ENCODE measurements at regions not wholly inside any gene's neighbourhood (a gene's known extent, or its start where the extent isn't known, plus 50 kb on each side); places are given as distances from the start of the nearest gene placed in this dataset.
"Not testable (repeated sequence)": the region's sequence is repeated elsewhere in the genome, so short reads cannot be mapped to it uniquely, and the experiment has no call there.

DNA sequence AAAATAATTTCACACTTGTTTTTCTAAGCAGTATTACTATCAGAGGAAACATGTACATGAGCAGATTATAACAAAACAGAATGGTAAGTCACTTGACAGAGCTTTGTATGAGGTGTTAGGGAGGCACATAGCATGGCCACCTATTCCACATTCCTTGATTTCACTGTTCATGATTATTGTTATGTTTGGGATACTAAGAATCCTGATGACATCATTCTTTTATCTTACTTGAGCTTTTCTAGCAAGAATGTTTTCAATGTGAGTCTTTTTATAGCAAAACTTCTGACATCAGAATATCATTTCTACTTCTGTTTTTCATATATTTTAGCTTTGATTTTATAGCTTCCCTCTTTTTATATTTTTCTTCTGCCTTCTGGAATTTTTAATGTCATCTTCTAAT lies 208.2 kb downstream of the DMRTA1 start:
- DNase-seq: no peak

DNA sequence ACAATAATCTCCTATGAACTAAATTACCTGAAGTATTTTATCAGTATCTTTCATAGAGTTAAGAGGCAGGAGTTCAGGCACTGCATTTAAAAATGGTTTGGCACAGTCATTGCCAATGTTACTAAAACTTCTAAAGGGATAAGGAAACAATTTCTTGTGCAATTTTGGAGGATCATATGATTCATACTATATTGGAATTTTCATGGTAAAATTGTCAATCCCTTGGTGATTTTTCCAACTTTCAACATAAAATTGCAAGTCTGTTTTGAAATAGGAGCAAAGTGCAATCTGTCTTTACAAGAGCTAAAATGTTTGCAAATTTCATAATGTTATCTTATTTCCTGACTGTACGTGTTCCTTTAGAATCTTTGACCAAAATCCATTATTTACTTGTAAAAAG lies 211.1 kb downstream of the DMRTA1 start:
- no peak for DNase-seq

DNA sequence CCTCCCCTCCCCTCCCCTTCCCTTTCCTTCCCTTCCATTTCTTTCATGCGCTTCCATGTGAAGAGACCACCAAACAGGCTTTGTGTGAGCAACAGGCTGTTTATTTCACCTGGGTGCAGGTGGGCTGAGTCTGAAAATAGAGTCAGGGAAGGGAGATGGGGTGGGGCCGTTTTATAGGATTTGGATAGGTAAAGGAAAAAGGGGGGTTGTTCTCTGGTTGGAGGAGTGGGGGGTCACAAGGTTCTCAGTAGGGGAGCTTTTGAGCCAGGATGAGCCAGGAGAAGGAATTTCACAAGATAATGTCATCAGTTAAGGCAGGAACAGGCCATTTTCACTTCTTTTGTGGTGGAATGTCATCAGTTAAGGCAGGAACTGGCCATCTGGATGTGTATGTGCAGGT lies 211.9 kb downstream of the DMRTA1 start:
- not testable (repeated sequence) for DNase-seq

DNA sequence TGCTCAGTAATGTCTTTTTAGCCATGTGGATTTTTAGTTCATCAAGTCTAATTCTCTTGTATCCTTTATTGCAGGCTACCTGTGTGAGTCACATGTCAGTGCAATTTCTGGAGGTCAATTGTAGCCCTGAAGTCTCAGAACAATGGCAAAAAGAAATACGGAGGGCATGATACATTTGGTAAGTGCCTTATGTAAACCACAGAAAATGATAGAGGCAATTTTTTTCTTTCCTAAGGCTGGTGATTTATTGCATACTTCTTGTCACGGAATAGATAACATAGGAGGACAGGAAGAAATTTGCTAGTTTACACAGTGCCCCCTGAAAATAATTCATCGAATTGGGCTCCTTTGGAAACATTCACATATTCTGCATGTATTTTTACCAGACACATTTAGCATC lies 235.9 kb downstream of the DMRTA1 start:
- no peak for DNase-seq

DNA sequence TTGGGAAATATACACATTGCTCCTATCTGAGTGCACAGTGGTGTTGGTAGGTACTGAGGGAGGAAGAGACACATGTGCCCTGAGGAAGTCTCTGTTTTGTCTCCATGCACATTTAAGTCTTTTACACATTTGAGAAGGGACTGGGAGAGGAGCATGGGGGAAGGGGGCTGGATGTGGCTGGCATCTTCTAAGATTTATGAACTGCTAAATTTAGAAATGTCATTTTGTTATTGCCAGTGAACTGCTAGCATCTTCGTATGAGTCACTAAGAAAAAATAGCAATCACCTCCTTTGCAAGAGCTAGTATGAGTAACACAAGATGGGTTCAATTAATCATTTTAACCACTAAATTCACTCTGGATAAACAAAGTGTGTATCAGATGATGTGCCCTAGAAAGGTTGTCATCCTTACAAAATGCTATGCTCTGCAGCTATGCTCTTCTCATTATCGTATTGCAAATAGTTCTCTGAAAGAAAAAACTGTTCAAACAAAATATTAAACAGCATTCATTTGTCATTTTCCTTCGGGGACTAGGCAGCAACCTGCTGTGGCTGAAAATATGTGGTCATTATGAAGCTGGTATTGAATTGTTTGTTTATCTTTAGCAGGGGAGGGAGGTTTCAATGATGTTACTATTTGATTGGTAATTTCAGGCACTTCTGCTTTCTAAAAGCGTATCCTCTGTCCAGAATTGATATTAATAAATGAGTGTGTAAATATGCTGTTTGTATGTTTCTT lies 236.5 kb downstream of the DMRTA1 start:
- no peak for DNase-seq

DNA sequence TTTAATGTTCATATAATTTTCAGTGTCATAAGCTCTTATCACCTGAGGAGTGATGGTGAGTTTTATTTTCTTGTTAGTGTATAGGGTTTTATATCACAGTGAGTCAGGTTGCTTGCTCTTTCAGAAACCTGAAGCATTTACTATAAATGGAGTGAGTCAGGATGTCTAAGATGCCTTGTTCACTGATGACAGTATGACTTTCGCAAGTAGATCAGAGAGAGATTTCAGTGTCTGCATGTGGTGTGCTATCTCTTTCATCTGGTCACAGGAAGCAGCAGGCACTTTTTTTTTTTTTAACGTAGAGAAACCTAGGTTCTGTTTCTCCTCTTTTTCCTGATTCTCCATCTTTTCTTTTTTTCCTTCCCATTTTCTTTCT lies 237.1 kb downstream of the DMRTA1 start:
- DNase-seq: no peak

DNA sequence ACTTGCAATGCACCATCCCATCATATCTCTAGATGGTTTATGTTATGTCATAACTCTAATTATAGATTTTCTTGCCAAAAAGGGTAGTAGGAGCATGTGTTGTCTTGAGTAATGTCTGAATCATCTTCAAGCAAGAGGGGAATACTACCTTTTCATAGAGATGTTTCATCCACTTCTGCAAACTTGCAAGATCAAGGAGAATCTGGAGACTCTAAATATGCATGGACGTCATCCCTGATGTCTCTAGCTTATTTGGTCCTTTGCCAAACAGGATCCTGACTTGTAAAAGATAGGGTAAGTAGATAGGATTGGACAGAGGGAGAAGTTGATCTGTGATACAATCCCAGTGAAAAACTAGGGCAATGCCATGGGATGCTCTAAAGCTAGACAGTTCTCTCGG lies 246.5 kb downstream of the DMRTA1 start:
- DNase-seq: no peak

DNA sequence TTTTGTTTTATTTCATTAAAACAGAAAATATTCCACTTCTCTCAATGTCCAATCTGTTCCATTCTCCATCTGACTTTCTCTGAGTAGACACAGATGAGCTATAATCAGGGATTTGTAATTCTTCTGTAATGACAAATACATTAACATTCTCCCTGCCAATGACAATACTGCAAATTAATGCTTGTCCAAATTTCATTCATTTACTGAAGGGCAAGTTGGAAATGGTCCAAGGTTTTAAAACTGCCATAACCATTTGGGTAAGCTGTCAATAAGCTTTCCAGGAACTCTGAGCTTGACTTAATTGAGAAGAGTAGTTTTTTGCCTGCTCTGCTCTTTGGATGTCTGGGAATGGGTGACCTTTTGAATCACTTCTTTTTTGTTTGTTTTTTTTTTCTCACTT lies 253.5 kb downstream of the DMRTA1 start:
- DNase-seq: no peak

DNA sequence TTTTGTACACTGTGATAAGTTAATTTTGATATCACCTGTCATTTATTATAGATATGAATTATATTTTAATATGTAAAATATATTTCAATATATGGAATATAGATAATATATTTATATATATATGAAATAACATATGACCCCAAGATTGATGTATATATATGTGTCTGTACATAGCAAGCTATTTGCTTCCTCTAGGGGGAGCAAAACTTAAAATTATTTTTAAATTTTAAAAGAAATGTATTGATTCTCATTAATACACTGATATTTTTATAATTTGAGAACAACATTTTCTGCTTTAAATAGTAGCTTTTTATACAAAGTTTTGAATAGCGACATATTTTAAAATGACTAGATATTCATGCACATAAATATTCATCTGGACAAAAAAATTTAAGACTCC lies 272.0 kb downstream of the DMRTA1 start:
- no peak for DNase-seq

DNA sequence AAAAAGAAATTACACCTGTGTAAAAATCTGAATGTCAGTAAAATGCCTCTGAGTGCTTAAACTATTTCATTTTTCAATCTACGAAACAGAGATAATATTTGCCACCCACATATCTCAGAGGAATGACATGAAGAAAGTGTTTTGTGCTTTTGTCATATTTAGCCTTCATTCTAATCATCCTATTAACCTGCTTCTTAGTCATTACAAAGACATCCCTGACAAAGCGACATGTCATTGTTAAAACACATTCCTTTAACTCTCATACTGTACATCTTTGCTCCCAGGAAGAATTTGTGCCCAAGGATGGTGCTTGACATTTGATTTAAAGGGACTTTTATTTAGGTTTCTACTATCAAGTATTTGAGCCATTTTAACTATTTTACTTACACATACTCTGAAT lies 275.9 kb downstream of the DMRTA1 start:
- no peak for DNase-seq

DNA sequence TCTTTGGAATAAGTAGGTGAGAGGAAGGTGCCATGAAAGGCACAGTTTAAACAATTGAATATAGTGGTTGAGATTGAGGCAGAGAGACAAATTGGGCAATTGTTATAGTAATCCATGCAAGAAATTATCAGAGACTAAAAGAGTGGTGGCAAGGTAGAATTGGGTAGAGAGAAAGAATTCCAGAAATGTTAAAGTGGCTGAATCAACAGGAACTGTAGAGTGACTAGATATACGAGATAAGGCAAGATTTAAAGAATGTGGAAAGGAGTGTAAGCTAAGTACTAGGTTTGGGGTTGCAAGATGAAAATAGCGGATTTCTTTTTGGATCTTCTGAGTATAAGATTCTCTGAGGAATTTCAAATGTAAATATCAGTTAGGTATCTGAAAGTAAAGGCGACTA lies 285.2 kb downstream of the DMRTA1 start:
- DNase-seq: no peak

DNA sequence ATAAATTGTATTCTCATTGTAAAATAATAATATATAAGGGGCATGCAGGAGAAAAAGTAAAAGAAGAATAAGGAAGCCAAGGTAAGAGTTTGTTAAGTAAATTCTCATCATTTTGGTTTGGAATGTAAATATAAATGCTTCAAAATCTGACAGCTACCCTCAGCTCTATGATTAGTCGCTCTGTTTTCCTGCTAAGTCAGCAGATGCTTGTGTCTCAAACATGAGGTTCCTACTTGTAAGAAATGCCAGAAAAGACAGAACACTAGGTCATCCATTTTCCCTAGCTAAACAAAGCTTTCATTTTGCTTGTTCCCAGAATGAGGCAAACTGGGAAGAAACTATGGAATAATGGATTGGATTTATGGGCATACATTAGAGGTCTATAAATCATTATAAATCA lies 293.1 kb downstream of the DMRTA1 start:
- no peak for DNase-seq

DNA sequence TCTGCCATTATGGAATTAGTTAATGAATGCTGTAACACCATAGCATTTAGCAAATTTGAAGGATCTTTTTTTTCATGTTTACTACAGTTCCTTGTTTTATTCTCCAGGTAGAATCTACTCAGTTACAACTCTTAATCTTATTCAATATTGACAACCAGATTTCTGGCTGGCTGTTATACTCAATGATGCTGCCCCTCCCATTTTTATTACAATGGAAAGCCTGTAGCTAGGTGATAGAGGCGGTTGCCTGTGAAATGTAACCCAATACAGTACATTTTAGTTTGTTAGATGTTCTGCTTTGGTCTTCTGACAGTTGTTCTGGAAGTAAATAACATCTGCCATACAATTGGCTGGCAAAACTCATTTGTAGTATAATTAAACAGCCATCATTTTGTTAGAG lies 294.2 kb downstream of the DMRTA1 start:
- no peak for DNase-seq

DNA sequence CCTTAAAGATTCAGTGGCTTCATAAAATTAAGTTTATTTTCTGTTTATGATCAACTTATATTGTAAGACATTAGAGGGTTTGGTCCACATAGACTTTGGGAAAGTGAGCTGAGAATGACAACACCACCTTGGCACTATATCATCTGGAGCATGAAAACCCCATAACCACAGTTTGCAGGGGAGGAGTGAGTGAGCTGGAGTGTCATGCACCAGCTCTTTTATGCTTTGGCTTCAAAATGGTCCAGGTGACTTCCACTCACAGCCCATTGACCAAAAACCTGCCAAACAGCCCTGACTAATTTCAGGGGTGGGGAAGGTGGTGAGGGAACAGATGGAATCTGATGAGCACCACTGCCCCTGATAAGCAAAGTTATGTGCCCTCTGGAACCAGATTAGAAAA lies 295.8 kb downstream of the DMRTA1 start:
- DNase-seq: no peak

DNA sequence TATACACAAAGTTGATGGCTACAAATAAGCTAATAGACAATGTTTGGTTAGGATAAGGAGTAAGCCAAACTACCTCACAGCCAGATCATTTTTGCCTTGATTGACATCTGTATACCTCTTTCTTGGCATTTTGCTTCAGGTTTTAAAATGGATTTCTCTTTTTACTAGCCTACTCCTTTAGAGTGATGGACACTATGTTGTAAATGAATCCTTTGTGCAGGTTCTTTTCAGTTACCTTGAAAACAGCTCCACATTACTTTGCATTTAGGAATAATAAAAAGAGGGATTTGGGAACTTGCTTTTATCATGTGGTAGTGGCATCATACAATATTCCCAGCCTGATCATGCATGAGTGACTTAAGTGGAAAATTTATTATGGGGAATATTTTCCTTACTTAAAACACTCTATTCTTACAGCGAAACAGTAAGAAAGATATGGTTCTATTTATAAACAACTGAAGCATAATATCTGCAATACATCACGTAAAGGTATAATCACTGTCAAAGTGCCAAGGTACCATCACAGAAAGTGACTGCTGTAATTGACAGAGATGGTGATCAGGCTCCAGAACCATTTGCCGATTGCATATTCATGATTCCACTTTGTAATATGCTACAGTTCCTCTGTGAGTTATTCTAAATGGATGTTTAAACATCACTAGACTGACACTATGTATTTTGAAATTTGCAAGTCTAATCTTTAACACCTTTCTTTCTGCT lies 327.0 kb downstream of the DMRTA1 start:
- no peak for DNase-seq

DNA sequence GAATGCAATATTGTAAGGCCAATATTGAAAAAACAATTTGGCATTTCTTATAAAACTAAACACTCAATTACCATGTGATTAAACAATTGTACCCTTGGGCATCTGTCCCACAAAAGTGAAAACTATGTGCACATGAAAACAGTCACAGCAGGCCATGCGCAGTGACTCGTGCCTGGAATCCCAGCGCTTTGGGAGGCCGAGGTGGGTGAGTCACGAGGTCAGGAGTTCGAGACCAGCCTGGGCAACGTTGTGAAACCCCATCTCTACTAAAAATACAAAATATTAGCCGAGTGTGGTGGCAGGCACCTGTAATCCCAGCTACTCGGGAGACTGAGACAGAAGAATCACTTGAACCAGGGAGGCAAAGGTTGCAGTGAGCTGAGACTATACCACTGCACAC lies 343.7 kb downstream of the DMRTA1 start:
- no peak for DNase-seq

DNA sequence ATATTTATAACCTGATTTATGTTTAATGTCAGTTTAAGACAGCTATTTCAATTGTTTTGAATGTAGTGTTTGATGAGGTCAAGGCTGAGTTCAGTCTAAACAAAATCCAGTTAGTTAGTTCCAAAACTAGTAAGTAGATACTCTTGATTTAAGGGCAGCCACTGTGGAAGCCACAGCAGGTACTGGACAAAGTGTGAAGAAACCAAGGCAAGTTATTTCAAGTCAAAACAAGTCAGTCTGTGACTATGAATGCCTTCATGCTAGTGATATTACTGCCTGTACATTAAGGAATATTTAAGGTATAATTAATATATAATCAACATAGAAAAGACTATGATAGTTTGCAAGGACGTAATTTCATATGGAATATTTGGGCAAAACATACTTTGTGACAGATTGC lies 362.3 kb downstream of the DMRTA1 start:
- DNase-seq: no peak

DNA sequence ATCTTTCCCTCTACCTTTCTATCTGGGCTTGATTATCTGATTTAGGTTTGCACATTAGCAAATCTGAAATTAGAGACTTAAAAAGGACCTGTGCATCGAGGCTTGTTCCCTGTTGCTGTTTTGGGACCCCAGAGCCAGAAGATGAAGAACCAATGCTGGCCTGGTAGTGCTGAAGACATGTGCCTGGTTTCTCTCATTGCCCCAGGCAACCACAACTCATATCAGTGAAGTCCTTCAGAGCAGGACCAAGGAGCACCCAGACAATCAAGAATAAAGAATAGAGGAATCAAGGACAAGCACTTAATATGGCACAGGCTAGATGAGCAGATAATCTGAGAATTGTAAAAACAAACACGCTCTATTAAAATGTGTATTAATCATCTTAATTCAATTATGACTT lies 362.7 kb downstream of the DMRTA1 start:
- no peak for DNase-seq

DNA sequence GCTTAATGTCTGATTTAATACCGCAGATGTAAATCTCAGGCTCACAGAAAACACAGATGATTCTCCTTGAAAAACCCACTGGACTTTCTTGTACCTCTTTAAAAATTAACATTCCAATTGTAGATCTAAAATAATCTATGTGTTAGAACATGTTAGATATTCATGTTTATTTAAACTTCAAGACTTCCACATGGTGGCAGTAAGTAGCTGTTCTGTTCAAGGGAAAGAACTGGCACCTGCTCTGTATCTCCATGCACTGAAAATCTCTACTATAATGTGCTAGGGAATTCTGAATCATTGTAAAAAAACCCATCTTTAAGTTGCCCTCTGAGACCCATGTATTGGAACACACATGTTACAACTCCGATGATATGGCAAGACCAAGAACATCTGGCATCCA lies 366.9 kb downstream of the DMRTA1 start:
- DNase-seq: no peak

DNA sequence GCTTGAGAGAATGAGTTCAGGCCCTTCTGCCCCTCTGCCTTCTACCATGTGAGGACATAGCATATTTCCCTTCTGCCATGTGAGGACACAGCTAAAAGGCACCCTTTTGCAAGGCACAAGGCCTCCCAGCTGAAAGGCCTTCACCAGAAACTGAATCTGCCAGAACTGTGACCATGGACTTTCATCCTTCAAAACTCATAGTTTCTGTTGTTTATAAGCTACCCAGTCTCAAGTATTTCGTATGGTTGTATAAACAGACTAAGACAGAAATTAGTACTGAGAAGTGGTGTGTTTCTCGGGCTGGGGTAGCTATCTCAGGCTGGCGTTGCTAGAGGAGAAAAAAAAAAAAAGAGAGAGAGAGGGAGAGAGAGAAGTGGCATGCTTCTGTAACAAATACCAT lies 368.6 kb downstream of the DMRTA1 start:
- DNase-seq: no peak

DNA sequence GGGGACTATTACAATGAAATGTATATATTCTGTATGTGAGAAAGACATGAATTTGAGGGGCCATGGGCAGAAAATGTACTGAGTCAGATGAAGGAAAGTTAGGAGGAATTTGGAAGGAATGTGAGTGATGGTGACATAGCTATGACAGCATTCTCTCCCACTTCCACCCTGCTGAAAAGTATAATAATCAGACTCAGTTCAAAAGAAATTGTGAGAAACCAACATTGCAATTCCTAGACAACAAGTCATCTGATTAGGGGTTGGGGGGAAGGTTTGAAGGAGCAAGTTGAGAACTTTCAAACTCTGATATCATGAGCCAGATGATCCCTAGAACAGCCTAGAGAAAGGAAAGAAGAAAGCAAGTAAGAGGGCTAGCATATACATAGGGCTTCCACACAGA lies 370.6 kb downstream of the DMRTA1 start:
- no peak for DNase-seq

DNA sequence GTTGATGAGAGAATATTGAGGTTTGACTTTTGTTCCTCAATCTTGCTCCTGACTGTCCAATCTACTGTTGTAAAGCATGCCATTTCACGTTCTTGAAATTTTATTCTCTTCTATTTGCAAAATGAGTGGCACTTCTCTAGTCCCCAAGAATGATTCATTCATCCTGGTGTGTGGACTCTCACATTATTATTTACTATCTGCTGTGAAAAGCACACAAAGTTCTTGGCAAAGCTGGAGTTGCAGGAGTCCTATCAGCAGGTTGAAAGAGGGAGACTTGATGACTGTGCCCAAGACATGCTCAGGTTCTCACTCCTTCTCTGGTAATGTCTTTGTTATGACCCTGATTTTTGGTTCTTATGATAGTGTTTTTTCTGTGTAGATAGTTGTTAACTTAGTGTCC lies 382.6 kb downstream of the DMRTA1 start:
- DNase-seq: no peak

DNA sequence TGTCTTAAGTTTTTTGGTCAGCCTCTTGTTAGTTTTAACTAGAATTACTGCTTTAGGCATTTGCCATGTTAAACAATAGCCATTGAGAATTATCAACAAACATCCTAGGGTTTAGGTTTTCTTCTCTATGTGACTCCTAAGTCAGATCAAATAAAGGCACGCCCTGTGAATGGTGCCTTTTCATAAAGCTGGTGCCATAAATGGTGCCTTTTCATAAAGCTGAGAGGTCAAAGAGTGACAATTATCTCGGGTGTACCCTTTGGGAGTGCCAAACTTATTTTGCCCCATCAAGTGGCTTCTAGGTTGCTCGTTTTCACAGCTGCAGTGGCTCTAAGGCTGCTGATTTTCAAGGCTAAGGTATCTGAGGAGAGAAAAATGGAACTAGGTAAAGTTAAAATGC lies 391.6 kb downstream of the DMRTA1 start:
- no peak for DNase-seq

DNA sequence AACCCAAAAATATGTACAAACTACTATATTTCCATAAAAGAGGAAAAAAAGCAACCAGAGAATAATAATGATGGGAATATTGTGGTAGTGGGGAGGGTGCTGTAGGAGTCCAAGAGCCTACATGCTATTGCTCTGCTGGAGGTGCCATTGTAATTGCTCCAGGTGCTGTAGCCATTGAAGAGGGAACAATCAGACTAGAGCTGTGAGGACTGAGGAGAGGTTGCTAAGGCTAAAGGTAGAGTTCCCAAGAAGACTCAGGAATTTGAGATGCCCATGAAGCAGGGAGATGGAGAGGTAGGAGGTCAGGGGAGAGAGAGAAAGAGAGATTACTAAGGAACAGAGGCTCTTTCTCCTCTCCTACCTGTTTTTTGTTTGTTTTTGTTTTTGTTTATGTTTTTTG lies 394.0 kb downstream of the DMRTA1 start:
- DNase-seq: no peak

DNA sequence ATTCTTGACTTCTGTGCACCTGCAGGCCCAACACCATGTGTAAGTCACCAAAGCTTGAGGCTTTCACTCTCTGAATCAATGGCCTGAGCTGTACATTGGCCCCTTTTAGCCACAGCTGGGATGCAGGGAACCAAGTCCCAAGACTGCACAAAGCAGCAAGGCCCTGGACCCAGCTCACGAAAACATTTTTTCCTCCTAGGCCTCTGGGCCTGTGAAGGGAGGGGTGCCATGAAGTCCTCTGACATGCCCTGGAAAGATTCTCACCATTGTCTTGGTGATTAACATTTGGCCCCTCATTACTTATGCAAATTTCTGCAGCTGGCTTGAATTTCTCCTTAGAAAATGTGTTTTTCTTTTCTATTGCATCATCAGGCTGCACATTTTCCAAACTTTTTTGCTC lies 398.6 kb downstream of the DMRTA1 start:
- DNase-seq: not testable (repeated sequence)
